Epithelial cell of proximal tubule (primary cell): ENCODE measurements at regions not wholly inside any gene's neighbourhood (a gene's known extent, or its start where the extent isn't known, plus 50 kb on each side); places are given as distances from the start of the nearest gene placed in this dataset.

Source experiments
- DNase-seq: peaks from one replicate; pipeline ENCODE4 v3.0.0-alpha.2; 2011; ENCODE audit warnings: low read depth
- H3K4me3 ChIP-seq: 2 replicates; pipeline ENCODE4 v1.5.1; 2011; ENCODE audit warnings: low read depth, mild to moderate bottlenecking, low read length
- CTCF ChIP-seq: conservative IDR thresholded peaks from 2 replicates; pipeline ENCODE4 v1.5.1; 2012; ENCODE audit warnings: low read depth, mild to moderate bottlenecking, low read length

GRCh38 chr12:46555406-46555852 is 182.9 kb upstream of the SLC38A2 start:
- no peak for TF ChIP-seq CTCF
- H3K4me3 ChIP-seq = no peak overlapping the region
- no peak for DNase-seq

- no peak for DNase-seq
- no peak overlapping the region for H3K4me3 ChIP-seq
Measured at GRCh38 chr12:46554460-46554859, 181.9 kb upstream of the SLC38A2 start.

GRCh38 chr12:46553911-46554310 is 181.3 kb upstream of the SLC38A2 start:
- TF ChIP-seq CTCF = no peak
- no peak overlapping the region for H3K4me3 ChIP-seq
- no peak for DNase-seq

More at GRCh38 chr12:46554460-46554859, 181.9 kb upstream of the SLC38A2 start:
- TF ChIP-seq CTCF = no peak

- no peak overlapping the region for H3K4me3 ChIP-seq
- DNase-seq = no peak
- TF ChIP-seq CTCF = no peak
Measured at GRCh38 chr12:46553266-46553665, 180.7 kb upstream of the SLC38A2 start.

- no peak for TF ChIP-seq CTCF
- no peak overlapping the region for H3K4me3 ChIP-seq
- DNase-seq = no peak
Measured at GRCh38 chr12:46550266-46550879, 177.8 kb upstream of the SLC38A2 start.

- no peak for TF ChIP-seq CTCF
- no peak for DNase-seq
- H3K4me3 ChIP-seq = no peak overlapping the region
Measured at GRCh38 chr12:46549527-46550265, 177.1 kb upstream of the SLC38A2 start.
